Upper lobe of right lung (tissue), 1 donor: ENCODE measurements at regions not wholly inside any gene's neighbourhood (a gene's known extent, or its start where the extent isn't known, plus 50 kb on each side); places are given as distances from the start of the nearest gene placed in this dataset.

Source experiments
- ATAC-seq: fragments of 200-7000 bp; cut with Tn5 transposase; one replicate; pipeline ENCODE4 v1.9.1; 2020; ENCODE audit warnings: mild to moderate bottlenecking, moderate library complexity
- DNase-seq: peaks from one replicate; pipeline ENCODE4 v3.0.0-alpha.2; 2020
- H3K27ac ChIP-seq: fragments of 200-600 bp; one replicate; pipeline ENCODE4 v1.8.0; 2022
- H3K27me3 ChIP-seq: fragments of 200-600 bp; one replicate; pipeline ENCODE4 v1.8.0; 2022; ENCODE audit warnings: mild to moderate bottlenecking
- H3K36me3 ChIP-seq: fragments of 200-600 bp; one replicate; pipeline ENCODE4 v1.8.0; 2022
- H3K4me1 ChIP-seq: fragments of 200-600 bp; one replicate; pipeline ENCODE4 v1.8.0; 2022
- H3K4me3 ChIP-seq: fragments of 200-600 bp; one replicate; pipeline ENCODE4 v1.8.0; 2022; ENCODE audit warnings: mild to moderate bottlenecking
- H3K9me3 ChIP-seq: fragments of 200-600 bp; one replicate; pipeline ENCODE4 v1.8.0; 2022
- intact Hi-C: fragments of 100-400 bp; cut with DNase I; formaldehyde crosslinking; loops from one replicate; pipeline ENCODE4 v1.11.0; 2022
- TF ChIP-seq, protein P1 (sequence below): fragments of 200-600 bp; IDR thresholded peaks from one replicate; pipeline ENCODE4 v1.8.0; 2022; ENCODE audit warnings: antibody characterized with exemption
- donor health status: DM: no; HTN: yes; CAD: no; lungs with severe emphysema.

DNA sequence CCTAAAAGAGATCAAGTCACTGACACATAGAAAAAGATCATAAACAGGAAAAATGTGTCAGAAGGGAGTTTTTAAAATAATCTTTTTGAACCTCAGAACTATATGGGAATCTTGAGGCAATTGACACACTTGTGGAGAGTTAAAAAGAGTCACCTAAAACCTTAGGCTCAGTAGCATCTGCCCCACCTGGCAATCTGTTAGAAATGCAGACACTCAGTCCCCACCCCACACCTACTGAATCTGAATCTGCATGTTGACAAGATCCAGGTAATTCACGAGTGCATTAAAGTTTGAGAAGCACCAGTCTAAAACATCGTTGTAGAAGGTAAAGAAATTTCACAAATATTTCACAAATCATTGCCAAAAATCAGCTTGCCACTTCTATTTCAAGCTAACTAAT, 388.3 kb downstream of the NR2F1-AS1 start:
- Histone ChIP-seq H3K4me3 (no peak overlapping the region), H3K27me3 (no peaks in the 10 kb centered on the region), H3K27ac (no peak overlapping the region), H3K36me3 (no peaks in the 10 kb centered on the region), H3K9me3 (no peaks in the 10 kb centered on the region), H3K4me1 (no peaks in the 10 kb centered on the region)
- TF ChIP-seq, protein P1, sequence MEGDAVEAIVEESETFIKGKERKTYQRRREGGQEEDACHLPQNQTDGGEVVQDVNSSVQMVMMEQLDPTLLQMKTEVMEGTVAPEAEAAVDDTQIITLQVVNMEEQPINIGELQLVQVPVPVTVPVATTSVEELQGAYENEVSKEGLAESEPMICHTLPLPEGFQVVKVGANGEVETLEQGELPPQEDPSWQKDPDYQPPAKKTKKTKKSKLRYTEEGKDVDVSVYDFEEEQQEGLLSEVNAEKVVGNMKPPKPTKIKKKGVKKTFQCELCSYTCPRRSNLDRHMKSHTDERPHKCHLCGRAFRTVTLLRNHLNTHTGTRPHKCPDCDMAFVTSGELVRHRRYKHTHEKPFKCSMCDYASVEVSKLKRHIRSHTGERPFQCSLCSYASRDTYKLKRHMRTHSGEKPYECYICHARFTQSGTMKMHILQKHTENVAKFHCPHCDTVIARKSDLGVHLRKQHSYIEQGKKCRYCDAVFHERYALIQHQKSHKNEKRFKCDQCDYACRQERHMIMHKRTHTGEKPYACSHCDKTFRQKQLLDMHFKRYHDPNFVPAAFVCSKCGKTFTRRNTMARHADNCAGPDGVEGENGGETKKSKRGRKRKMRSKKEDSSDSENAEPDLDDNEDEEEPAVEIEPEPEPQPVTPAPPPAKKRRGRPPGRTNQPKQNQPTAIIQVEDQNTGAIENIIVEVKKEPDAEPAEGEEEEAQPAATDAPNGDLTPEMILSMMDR, result no peak
- intact Hi-C loops, result no loop called here
- DNase-seq, result no peak
- ATAC-seq, result no peak

DNA sequence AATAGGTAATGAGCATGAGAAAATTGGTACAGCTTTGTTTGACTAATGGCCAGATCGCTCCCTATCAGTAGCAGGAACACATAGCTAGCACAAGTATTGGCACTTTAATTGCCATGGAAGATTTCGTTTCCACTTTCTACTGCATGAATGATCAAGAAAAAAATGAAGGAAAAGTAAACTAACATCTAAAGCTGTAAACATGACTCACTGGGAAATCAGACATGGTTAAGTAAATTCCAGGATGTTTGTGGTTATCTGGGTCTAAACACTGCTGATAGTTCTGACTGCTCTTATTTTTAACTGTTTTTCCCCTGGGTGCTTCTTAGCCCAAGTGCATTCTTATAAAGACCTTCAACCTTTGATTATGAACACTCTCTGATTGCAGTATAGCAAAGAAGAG, 388.9 kb downstream of the NR2F1-AS1 start:
- no peak for ATAC-seq
- intact Hi-C loops, result no loop called here
- Histone ChIP-seq H3K27ac (no peak overlapping the region), H3K9me3 (no peaks in the 10 kb centered on the region), H3K4me3 (no peak overlapping the region), H3K36me3 (no peaks in the 10 kb centered on the region), H3K4me1 (no peaks in the 10 kb centered on the region), H3K27me3 (no peaks in the 10 kb centered on the region)
- no peak for DNase-seq
- TF ChIP-seq, protein P1, result no peak

DNA sequence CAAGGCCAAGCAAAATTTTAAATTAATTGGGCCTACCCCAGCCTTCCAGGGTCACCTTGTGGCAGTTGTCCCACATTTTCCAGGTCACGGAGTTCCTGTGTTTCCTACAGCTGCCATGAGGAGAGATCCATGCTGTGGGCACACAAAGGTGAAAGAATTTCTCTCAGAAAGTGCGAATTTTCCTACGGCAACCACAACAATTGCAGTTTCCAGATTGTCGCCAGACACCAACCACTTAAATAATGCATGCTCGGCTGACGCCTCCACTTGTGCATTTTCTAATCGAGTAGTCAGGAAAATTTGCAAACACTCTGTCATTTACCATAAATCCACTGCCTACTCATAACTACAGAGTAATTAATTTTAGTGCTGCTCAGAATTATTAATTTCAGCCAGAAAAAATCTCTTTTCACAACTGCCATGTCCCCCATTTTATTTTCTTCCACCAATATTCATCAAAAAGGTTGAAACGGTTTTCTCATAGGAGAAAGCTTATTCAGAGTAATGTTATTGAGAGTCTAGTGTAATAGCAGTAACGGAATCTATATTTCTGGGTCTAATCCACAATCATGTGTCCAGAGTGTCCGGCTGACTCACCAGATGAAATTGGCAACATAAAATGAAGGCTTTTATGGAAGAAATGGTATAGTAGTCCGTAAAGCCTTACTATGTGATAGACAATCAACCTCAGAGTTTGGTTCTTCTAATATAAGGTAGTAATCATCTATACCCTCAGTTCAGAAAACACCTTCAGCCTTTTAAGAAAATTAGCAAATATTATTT, 389.8 kb downstream of the NR2F1-AS1 start:
- Histone ChIP-seq H3K4me3 (no peak overlapping the region), H3K4me1 (no peaks in the 10 kb centered on the region), H3K9me3 (no peaks in the 10 kb centered on the region), H3K27me3 (no peaks in the 10 kb centered on the region), H3K36me3 (no peaks in the 10 kb centered on the region), H3K27ac (no peak overlapping the region)
- intact Hi-C loops, result no loop called here
- ATAC-seq (no peak), DNase-seq (no peak)
- TF ChIP-seq, protein P1, result no peak

DNA sequence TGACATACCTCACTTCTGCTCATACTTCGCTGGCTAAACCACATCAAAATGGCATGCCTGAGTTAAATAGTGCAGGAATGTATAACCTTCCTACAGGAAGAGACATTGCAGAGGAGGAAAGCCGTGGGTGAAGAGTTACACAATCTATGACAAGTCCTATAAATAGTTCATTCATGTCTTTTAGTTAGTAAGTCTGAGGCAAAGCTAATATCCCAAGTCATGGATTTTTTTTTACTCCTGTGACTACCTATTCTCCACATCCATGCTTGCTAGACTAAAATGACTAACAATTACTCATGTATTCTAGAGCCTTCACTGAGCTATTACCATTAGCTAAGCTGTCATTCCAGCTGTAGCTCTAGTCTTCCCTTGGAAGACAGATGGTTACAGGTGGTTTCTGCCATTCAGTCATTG, 391.3 kb downstream of the NR2F1-AS1 start:
- Histone ChIP-seq H3K4me3 (no peak overlapping the region), H3K9me3 (no peaks in the 10 kb centered on the region), H3K36me3 (no peaks in the 10 kb centered on the region), H3K27ac (no peak overlapping the region), H3K4me1 (no peaks in the 10 kb centered on the region), H3K27me3 (no peaks in the 10 kb centered on the region)
- no peak for ATAC-seq
- TF ChIP-seq, protein P1, result no peak
- intact Hi-C loops, result no loop called here
- no peak for DNase-seq

DNA sequence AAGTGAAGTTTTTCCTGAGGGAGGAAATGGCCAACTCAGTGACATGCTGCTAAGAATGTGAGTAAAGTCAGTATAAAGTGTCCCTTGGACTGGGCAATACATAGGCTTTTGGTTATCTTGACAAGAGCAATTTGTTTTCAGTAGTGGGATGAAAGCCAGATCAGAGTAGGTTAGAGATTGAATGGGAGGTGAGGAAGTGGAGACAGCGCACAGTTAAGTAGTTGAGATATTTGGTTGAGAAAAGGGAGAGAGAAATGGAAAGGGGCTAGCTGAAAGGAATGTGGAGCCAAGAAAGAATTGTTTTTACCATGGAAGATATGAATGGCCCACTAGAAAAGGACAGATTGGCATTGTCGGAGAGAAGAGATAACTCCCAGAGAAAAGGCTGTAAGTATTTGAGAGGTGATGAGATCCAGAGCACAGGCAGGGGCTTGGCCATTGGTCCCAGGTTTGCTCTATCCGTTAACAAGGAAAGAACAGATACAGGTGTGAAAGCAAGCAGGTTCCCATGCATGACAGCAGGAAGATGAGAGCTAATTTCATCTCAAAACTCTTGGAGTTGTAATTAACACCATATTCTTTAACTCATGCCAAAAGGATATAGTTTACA, 392.0 kb downstream of the NR2F1-AS1 start:
- no peak overlapping the region for H3K4me3 ChIP-seq
- DNase-seq, result no peak
- H3K27me3 ChIP-seq, result no peaks in the 10 kb centered on the region
- intact Hi-C loops, result no loop called here
- TF ChIP-seq, protein P1, result no peak
- no peaks in the 10 kb centered on the region for H3K4me1 ChIP-seq
- no peaks in the 10 kb centered on the region for H3K36me3 ChIP-seq
- ATAC-seq, result no peak
- no peaks in the 10 kb centered on the region for H3K9me3 ChIP-seq
- no peak overlapping the region for H3K27ac ChIP-seq
